ENCODE measurements at regions not wholly inside any gene's neighbourhood (a gene's known extent, or its start where the extent isn't known, plus 50 kb on each side); places are given as distances from the start of the nearest gene placed in this dataset.

DNA sequence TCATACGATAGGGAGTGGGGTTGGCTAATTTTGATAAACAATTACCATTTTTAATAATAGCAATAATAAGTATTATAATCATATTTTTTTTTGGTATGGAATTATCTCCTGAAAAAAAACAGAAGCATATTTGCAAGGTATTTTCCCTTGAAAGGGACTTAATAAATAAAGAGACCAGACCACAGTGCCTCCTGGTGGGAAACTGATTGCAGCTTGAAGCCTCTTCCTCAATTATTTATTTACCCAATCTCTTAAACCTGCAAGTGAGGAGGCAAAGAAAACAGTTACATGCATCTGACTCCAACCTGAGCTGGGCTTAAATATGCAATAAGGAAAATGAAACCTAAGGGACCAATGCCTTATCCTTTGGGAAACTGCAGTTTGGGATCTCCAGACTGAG is 388.1 kb upstream of the ACO1 start:
- TF ChIP-seq POLR2A (IDR thresholded peaks at IDR 0.05) (no peak), CTCF (IDR thresholded peaks at IDR 0.05) (no peak)
